DMS114 treated with DMSO at 0.1 percent for 48 hours (cell line): ENCODE measurements at regions not wholly inside any gene's neighbourhood (a gene's known extent, or its start where the extent isn't known, plus 50 kb on each side); places are given as distances from the start of the nearest gene placed in this dataset.
A peak's percentile ranks its signal among the peaks of the same experiment; 100 is the strongest.
"Not testable (repeated sequence)": the region's sequence is repeated elsewhere in the genome, so short reads cannot be mapped to it uniquely, and the experiment has no call there.

Source experiments
- DNase-seq: peaks from one replicate; lab custom pipeline; 2025; ENCODE audit not compliant: unreplicated experiment; lab: John Stamatoyannopoulos, UW

GRCh38 chr1:222187566-222188332, 360.2 kb downstream of the HHIPL2 start:
- DNase-seq: no peak

DNA sequence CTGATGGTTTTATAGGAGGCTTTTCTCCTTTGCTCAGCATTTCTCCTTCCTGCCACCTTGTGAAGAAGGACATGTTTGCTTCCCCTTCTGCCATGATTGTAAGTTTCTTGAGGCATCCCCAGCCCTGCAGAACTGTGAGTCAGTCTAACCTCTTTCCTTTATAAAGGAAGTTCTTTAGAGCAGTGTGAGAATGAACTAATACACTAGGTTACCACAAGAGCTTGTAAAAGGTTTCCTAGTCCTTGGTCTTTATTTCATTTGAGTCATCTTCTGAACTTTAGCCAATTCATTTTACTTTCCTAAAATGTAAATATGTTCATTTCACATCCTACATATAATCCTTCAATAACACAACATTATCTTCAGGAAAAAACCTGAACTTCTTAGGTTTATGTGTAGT, 365.3 kb downstream of the HHIPL2 start:
- no peak for DNase-seq

- DNase-seq: no peak
Measured at GRCh38 chr1:222181191-222181590, 366.7 kb downstream of the HHIPL2 start.

- DNase-seq: not testable (repeated sequence)
Measured at GRCh38 chr1:222177496-222177895, 370.4 kb downstream of the HHIPL2 start.

DNA sequence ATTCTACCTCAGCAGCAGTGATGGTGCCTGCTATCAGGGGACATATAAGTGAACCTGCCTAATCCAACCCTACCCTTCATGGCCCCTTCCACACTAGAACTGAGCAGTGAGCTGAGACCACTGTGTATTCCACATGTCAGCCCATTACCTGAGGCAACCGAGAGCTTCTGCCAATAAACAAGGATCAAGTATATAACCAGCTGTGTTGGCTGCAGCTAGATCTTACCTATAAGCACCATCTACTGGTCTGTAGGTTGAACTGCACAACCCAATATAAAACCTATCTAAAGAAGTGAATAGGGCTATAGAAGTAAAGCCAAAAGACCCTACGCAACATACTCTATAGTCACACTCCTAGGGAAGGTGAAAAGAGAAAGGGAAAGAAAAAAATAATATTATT, 376.9 kb downstream of the HHIPL2 start:
- peak; percentile 19 for DNase-seq

DNA sequence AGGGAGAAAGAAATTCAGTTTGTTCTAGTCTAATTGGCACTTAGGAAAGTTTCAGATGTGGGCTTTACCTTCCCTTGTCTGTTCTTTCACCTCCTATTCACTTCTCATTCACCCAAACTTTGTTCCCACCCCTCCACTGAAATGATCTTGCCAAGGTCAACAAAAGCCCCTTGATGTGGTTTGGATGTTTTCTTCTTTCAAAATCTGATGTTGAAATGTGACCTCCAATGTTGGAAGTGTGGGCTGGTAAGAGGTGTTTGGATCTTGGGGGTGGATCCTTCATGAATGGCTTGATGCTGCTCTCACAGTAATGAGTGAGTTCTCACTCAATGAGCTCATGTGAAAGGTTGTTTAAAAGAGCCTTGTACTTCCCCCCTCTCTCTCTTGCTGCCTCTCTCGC, 379.3 kb downstream of the HHIPL2 start:
- no peak for DNase-seq

DNA sequence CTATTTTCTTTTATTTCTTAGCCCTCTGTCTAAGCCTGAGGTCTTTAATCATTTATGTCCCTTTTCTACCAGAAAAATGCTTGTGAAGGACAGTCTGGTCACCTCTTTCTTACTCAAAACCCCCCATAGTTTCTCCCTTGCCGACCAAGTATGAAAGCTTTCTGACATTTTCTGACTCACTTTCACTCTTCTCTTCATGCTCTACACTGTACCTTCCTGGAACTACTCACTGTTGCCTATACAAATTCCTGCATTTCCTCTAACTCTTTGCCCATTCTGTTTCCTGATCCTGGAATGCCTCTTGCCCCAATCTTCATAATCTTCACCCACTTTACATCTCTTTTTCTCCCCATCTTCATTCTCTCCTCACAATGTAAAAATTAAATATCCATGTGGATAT, 380.0 kb downstream of the HHIPL2 start:
- DNase-seq: no peak

DNA sequence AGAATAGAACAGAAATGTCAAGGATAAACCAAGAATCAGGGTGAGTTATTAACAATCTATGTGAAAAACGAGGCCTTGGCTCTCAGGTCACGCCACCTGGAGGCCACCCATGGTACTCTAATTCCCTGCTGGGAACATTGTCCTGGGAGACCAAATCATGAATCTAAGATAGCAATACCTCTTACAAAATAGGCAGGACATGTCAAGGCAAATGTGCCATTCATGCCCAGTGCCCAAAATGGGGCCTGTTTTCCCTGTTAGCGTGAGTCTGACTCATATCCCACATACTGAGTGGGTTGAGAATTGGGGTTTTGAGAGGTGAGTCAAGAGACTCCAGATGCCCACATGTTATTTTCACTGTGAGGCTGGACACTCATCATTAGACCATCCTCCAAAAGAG, 380.8 kb downstream of the HHIPL2 start:
- no peak for DNase-seq

DNA sequence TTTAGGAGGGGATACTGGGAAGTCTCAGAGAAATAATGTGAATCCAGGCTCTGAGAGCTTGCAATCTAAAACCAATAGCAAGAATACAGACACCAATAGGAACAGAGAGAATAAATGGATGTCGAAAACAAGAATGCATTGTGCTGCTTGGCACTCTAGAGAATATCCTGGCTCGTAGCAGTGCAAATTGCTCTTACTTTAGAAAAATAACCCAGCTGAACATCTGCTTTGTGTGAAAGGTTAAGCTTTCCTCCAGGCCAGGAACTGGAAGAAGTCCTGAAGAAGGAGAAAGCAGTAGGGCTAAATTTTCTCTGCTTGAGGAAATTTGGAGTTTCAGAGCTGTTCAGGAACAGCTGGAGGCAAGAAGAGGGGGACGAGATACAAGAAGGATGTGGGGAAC, 382.3 kb downstream of the HHIPL2 start:
- DNase-seq: no peak

DNA sequence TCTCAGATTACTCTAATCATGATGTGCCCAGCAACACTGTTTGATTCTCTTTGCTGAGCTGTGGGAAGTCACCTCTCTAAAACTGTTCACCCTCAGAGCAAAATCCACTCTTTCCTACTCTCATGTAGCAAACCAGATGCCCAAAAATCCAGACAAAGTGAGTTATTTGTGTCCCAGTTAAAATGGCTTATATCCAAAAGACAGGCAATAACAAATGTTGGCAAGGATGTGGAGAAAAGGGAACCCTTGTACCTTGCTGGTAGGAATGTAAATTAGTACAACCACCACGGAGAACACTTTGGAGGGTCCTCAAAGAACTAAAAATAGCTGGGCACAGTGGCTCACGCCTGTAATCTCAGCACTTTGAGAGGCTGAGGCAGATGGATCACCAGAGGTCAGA, 384.0 kb downstream of the HHIPL2 start:
- DNase-seq: no peak

DNA sequence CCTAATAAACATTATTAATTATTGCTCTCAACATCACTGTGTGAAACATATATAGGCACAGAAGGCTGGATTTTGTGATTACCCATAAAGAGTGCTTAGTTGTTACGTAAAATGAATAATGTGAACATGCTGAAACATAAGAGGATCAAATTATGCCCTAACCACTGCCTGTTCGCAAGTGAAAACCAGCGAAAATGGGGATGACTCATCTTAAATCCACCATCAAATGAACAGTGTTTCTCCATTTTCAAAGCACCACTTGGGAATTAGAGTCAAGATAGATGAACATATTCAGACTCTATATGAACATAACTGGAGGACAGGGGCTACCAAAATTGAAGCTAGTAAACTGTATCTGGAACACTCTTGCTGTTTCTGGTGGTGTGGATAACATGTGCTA, 386.2 kb downstream of the HHIPL2 start:
- DNase-seq: no peak

DNA sequence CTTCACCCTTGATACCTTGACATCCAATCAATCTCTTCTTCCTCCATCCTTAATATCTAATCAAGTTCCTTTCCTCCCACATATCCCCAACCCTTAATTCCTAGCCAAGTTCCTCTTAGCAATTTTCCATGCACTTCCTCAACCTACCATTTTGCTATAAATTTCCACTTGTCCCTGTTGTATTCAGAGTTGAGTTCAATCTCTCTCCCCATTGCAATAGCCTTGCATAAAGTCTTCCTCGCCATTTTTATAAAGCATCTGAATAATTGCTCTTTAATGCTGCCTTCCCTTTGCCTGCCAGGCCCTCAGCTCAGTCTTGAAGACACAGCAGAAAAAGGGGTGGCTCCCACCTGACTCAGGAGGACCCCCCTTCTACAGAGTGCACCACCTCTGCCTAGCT, 390.3 kb downstream of the HHIPL2 start:
- DNase-seq: no peak

- DNase-seq: no peak
Measured at GRCh38 chr1:222140206-222140605, 398.3 kb upstream of the DUSP10 start.

GRCh38 chr1:222138095-222138494, 396.2 kb upstream of the DUSP10 start:
- DNase-seq: no peak

GRCh38 chr1:222136869-222137268, 395.0 kb upstream of the DUSP10 start:
- no peak for DNase-seq

DNA sequence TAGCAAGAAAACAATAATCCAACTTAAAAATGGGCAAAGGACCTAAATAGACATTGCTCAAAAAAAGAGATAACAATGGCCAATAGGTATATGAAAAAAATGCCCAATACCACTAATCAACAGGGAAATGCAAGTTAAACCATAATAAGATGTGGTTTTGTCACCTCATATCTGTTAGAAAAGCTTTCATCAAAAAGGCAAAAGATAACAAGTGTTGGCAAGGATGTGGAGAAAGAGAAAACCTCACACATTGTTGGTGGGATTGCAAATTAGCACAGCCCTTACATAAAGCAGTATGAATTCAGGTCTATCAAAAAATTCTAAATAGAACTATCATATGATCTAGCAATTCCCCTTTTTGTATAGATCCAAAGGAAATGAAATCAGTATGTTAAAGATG, 387.2 kb upstream of the DUSP10 start:
- DNase-seq: no peak

- no peak for DNase-seq
Measured at GRCh38 chr1:222127526-222128152, 385.8 kb upstream of the DUSP10 start.

GRCh38 chr1:222127096-222127495, 385.2 kb upstream of the DUSP10 start:
- no peak for DNase-seq

DNA sequence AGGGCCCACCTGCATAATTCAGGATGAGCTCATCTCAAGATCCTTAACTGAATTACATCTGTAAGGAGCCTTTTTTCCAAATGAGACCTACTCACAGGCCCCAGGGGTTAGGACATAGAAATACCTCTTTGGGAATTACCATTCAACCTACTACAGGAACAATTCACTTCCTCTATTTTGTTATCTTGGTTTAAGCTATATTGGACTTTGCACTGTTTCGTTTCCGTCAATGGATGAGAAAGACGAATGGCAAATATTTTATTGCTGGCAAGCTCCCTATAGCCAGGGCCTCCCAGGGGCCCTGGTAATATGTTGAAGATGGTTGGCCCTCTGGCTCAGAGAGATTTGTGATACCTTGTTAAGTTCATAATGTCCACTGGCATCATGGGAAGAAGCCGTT, 384.2 kb upstream of the DUSP10 start:
- DNase-seq: no peak

DNA sequence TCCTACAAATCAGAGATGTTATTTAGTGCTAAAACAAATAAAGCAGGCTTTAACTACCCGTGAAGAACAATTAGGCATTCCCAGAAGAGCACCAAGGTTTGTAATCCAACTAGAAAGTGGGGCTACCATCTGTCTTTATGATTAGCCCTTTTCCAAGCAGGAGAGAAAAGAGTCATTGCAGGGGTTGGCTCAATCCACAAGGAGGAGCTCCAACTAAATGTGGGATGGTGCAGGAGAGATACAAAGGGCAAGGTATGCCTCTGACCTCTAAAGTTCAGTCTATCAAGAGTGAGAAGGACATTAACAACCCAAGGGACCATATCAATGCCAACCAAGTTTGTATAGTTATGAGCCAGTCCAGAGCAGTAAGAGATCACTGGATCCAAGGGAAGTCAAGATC, 382.7 kb upstream of the DUSP10 start:
- no peak for DNase-seq

DNA sequence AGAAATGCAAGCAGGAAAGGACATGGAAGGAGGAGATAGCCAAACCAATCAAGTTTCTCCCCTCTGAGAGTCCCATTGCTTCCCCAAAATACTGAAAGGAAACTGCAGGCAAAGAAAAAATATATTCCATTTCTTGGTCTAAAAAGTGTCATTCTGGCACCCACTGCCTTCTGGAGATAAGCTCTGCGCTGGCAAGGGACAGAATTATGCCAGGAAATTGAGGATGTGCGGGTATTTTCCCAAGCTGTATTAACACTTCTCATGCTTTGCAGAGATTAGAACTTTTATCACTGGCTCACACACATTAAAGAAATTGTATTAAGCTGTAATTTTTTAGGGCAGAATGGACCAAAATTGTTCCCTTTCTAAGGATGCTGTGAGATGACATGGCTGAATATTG, 381.2 kb upstream of the DUSP10 start:
- DNase-seq: no peak

DNA sequence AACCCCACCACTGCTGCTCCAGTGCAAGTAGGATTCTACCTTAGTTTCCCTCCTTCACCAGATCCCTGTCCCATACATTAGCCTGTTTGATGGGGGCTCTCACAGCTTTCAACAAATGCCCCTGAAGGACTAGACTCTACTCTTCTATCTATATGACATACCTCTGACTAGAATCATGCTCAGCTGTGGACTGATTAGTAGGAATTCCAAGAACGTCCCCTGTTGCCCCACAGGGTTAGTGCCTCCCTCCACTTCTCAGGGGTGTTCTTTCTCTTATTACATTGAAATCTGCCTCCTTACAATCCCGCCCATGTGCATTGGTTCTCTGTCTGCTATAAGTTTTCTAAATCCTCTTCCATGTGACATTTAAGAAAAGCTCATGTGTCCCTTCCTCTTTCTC, 375.9 kb upstream of the DUSP10 start:
- DNase-seq: no peak
